ENCODE measurements at regions not wholly inside any gene's neighbourhood (a gene's known extent, or its start where the extent isn't known, plus 50 kb on each side); places are given as distances from the start of the nearest gene placed in this dataset.

DNA sequence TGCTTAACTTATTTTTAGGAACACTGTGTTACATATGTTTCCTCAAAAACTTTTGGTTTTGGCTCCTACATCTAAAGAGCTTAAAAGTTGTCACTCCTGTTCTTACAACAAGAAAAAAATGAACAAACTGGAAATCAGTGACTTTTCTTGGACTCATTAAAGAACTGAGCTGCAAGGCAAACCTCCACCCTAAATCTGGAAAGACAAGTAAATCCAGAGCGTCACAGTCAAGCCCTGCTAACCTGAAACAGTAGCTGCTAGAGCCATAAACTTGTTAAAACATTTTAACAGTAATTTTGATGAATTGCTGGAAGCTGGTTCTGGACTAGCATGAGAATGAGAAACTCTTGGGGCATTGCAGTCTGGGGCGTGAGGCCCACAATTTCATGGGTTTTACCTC, 350.5 kb upstream of the COL8A1 start:
- no peaks in the 10 kb centered on the region for H3K4me1 ChIP-seq (ENCODE audit: insufficient read depth, low read length)
- TF ChIP-seq CTCF (IDR thresholded peaks at IDR 0.05) = no peak
- Mint-ChIP-seq H3K4me3 (no peak overlapping the region), H3K9me3 (peaks cover 4% of the 10 kb centered on the region), H3K27me3 (no peaks in the 10 kb centered on the region), H3K27ac (no peak overlapping the region), H3K36me3 (ENCODE audit: low read depth) (no peaks in the 10 kb centered on the region), H3K4me1 (ENCODE audit: low read depth) (no peaks in the 10 kb centered on the region)
- no peaks in the 10 kb centered on the region for H3K36me3 ChIP-seq (ENCODE audit: insufficient read depth, low read length)
- H3K9me3 ChIP-seq (ENCODE audit: control insufficient read depth in 1 of 2, insufficient read depth in 1 of 2, low read length in 2 of 2) = no peaks in the 10 kb centered on the region
- POLR2A ChIA-PET = no interaction called here
- no peaks in the 10 kb centered on the region for H3K27me3 ChIP-seq (ENCODE audit: control insufficient read depth in 1 of 2, insufficient read depth in 2 of 2, low read length in 2 of 2)
- no peak for ATAC-seq (ENCODE audit: poor library complexity)
- intact Hi-C loops (cut with DNase I, micrococcal nuclease) = no loop called here
- CTCF ChIA-PET = no interaction called here
- H3K27ac ChIP-seq (ENCODE audit: low read depth in 1 of 2, low read length in 2 of 2) = no peak overlapping the region
- no peak overlapping the region for H3K4me3 ChIP-seq (ENCODE audit: low read length)
- no peak for DNase-seq

DNA sequence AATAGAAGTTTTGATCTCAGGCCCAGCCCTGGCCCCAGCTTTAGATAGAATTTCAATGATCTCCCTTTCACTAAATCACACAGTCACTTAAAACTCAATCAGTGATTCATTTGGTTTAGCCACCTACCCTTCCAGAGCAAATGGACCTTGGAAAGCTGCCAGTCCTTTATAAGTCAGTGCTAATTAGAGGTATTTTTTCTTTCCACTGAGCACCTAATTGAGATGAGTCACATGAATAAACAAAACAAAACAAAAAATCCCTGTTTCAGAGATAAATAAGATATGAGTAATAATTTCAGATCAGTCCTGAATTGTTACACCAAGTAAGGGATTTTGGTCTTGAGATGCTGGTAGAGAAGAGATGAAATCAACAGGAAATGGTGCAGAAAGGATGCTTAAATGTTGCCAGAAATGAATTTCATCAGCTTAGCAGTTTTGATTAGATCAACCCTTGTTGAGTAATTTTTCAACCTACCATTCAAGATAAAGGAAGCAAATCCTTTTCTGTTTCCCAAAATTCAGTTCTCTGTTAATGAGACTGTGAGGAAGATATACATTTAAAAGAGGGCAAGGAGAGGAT, 352.0 kb upstream of the COL8A1 start:
- ATAC-seq (ENCODE audit: poor library complexity) = no peak
- intact Hi-C loops (cut with DNase I, micrococcal nuclease) = no loop called here
- H3K9me3 Mint-ChIP-seq = peaks cover 4% of the 10 kb centered on the region
- no peaks in the 10 kb centered on the region for H3K4me1 Mint-ChIP-seq (ENCODE audit: low read depth)
- no peaks in the 10 kb centered on the region for H3K27me3 Mint-ChIP-seq
- no peak for TF ChIP-seq CTCF (IDR thresholded peaks at IDR 0.05)
- ChIA-PET POLR2A (no interaction called here), CTCF (no interaction called here)
- no peak overlapping the region for H3K4me3 Mint-ChIP-seq
- DNase-seq = no peak
- H3K4me1 ChIP-seq (ENCODE audit: insufficient read depth, low read length) = no peaks in the 10 kb centered on the region
- no peaks in the 10 kb centered on the region for H3K36me3 Mint-ChIP-seq (ENCODE audit: low read depth)
- H3K27ac ChIP-seq (ENCODE audit: low read depth in 1 of 2, low read length in 2 of 2) = no peak overlapping the region
- no peaks in the 10 kb centered on the region for H3K9me3 ChIP-seq (ENCODE audit: control insufficient read depth in 1 of 2, insufficient read depth in 1 of 2, low read length in 2 of 2)
- H3K27me3 ChIP-seq (ENCODE audit: control insufficient read depth in 1 of 2, insufficient read depth in 2 of 2, low read length in 2 of 2) = no peaks in the 10 kb centered on the region
- no peak overlapping the region for H3K4me3 ChIP-seq (ENCODE audit: low read length)
- no peak overlapping the region for H3K27ac Mint-ChIP-seq
- no peaks in the 10 kb centered on the region for H3K36me3 ChIP-seq (ENCODE audit: insufficient read depth, low read length)

- no peaks in the 10 kb centered on the region for H3K9me3 ChIP-seq (ENCODE audit: control insufficient read depth in 1 of 2, insufficient read depth in 1 of 2, low read length in 2 of 2)
- ChIA-PET POLR2A (no interaction called here), CTCF (no interaction called here)
- DNase-seq (no peak), ATAC-seq (ENCODE audit: poor library complexity) (no peak)
- H3K9me3 Mint-ChIP-seq = peaks cover 4% of the 10 kb centered on the region
- intact Hi-C loops (cut with DNase I, micrococcal nuclease) = no loop called here
- H3K36me3 ChIP-seq (ENCODE audit: insufficient read depth, low read length) = no peaks in the 10 kb centered on the region
- TF ChIP-seq CTCF (IDR thresholded peaks at IDR 0.05) = no peak
- no peak overlapping the region for H3K27ac ChIP-seq (ENCODE audit: low read depth in 1 of 2, low read length in 2 of 2)
- H3K27me3 ChIP-seq (ENCODE audit: control insufficient read depth in 1 of 2, insufficient read depth in 2 of 2, low read length in 2 of 2) = no peaks in the 10 kb centered on the region
- no peak overlapping the region for H3K4me3 ChIP-seq (ENCODE audit: low read length)
- H3K27me3 Mint-ChIP-seq = no peaks in the 10 kb centered on the region
- H3K4me1 Mint-ChIP-seq (ENCODE audit: low read depth) = no peaks in the 10 kb centered on the region
- no peak overlapping the region for H3K27ac Mint-ChIP-seq
- no peaks in the 10 kb centered on the region for H3K4me1 ChIP-seq (ENCODE audit: insufficient read depth, low read length)
- no peak overlapping the region for H3K4me3 Mint-ChIP-seq
- H3K36me3 Mint-ChIP-seq (ENCODE audit: low read depth) = no peaks in the 10 kb centered on the region
These were observed 368.3 kb upstream of the DCBLD2 start for GRCh38 chr3:99269606-99270351.

Data from CD4-positive, alpha-beta T cell (primary cell).